Skeletal muscle cell (primary cell): ENCODE measurements at regions not wholly inside any gene's neighbourhood (a gene's known extent, or its start where the extent isn't known, plus 50 kb on each side); places are given as distances from the start of the nearest gene placed in this dataset.
"Not testable (repeated sequence)": the region's sequence is repeated elsewhere in the genome, so short reads cannot be mapped to it uniquely, and the experiment has no call there.

ENCODE experiments used
- DNase-seq: peaks from one replicate; pipeline ENCODE4 v3.0.0-alpha.2; 2010; ENCODE audit warnings: low read depth
- H3K4me3 ChIP-seq: 2 replicates; pipeline ENCODE4 v1.5.1; 2011; ENCODE audit warnings: low read depth, mild to moderate bottlenecking, control low read depth, low read length, moderate library complexity

DNA sequence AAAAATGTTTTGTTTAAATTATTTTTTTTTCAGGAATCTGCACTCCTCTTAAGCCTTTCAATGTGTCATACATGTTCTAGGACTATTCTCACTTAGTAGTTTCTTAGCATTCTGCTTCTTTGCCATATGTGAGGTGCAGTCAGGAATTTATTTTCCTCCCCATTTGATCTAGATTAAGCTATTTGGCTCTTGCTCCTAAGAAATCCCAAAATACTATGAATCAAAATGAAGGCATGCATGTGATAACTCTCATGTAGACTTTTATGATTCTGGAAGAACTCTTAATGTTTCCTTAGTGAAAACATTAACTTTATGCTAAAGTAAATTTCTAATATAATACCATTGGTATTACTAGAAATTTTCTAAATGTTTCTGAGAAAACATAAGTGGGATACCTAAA is 664.5 kb downstream of the RAPGEF2 start:
- H3K4me3 ChIP-seq, result no peak overlapping the region
- DNase-seq, result no peak

DNA sequence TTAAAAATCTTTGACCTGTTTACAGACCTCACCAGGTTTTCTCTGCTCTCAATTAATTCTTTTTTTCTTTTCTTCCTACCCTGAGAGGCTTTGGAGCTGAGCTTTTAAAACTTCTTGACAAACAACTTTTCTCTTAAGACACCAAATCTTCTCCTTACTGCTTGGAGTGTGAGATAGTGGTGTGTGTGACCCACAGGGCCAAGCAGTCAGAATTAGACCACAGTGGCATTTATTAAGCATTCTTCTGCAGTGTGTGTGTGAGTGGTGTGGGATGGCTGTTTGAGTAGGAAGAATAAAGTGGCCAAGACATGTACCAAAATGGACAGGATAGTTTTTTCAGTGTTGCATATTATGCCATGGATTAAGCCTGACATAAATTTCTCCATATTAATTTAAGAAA is 665.1 kb downstream of the RAPGEF2 start:
- peak; percentile 30 for DNase-seq
- no peak overlapping the region for H3K4me3 ChIP-seq

DNA sequence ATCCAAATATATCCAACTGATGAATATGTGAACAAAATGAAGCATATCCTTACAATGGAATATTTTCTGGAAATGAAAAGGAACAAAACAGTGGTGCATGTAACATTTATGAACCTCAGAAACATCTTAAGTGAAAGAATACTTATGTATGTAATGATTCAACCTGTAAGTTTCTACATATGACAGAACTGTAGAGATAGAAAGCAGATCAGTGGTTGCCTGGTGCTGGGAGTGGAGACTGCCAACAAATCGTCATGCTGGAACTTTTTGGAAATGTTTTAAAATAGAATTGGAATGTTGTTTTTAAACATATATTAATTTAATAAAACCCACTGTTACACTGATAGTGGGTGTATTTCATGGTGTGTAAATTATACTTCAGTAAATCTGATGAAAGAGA is 667.5 kb downstream of the RAPGEF2 start:
- no peak for DNase-seq
- H3K4me3 ChIP-seq, result no peak overlapping the region

DNA sequence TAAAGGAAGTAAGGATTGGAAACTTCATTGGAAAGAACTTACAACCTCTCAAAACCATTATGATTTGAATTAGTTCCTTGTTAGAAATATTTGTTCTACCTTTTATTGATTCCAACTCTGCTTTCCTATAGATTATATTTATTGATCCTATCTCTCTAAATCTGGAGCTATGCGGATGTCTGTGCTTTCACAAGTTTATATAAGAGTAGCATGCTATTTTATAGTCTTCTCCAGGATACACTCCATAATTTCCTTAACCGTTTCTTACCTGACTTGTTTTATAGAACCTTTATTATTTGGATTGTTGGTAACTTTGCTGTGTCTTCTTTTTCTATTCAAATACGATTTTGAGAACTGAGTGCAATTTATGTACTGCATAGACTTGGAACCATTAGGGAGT is 668.1 kb downstream of the RAPGEF2 start:
- DNase-seq, result no peak
- H3K4me3 ChIP-seq, result no peak overlapping the region

DNA sequence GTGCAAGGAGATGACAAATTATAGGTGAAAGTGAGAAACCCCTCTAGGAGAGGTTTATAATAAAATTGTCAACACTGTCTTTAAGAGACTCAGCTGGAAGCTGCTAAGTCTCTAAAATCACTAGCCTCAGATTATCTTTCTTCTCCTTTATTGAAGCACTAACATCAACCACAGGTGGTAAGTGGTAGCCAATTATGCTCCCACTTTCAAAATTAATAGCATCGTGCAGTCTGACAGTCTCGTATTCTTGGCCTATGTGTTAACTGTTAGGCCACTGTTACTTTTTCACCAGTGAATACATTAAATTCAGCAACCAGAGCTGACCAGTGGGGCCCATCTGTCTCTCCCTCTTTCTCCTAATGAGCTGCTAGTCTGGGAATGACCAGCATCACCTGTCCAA is 674.1 kb downstream of the RAPGEF2 start:
- H3K4me3 ChIP-seq, result no peak overlapping the region
- no peak for DNase-seq

DNA sequence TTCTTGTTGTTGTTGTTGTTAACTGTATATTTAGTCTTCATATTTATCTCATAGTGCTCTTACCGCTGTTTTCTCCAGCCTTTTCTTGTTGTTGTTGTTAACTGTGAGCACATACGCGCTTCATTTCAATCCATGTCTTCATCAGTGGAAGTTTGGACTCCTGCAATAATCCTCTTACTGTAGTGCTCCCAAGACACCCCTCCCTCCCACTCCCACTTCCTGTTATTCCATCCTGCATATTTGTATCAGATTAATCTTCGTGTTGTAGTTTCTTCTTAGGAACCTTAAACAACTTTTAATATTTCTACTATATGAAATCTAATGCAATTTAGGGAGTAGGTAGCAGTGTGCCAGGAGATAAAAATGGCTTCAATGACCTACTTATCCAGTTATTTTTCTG is 674.8 kb downstream of the RAPGEF2 start:
- no peak overlapping the region for H3K4me3 ChIP-seq
- DNase-seq, result no peak

DNA sequence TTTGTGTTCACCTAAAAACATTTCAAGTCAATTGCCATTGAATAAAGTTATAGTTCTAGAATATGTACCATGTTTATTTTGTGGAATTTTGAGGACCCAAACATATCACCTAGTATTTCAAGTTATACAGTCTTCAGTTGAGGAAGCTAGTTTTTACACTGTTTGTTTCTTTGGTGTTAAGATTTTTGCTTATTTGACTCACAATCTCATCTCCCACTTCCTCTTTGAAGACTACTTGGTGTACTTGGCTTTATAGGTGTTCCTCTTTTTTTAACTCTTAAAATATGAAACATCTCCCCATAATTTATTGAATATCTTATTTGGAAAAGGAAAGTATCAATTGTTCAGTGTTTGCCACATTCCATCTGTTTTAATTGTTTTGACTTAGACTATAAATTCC is 675.4 kb downstream of the RAPGEF2 start:
- no peak overlapping the region for H3K4me3 ChIP-seq
- DNase-seq, result no peak

DNA sequence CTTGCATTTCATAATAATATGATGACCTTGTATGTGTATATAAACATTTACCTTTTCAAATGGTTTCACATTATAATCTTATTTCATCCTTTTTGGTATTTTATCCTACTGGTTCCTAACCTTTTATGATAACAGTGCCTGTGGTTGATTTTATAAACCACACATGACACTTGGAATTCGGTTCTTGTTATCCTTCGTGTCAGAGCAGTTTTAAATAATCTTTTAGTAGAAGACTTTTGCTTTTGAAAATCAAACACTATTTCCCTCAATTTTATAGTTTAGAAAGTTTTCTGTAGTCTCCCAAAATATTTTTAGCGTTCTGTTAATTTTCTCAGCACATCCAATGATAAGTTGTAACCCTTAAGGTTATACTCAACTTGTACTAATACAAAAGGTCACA is 676.8 kb downstream of the RAPGEF2 start:
- H3K4me3 ChIP-seq, result no peak overlapping the region
- no peak for DNase-seq

DNA sequence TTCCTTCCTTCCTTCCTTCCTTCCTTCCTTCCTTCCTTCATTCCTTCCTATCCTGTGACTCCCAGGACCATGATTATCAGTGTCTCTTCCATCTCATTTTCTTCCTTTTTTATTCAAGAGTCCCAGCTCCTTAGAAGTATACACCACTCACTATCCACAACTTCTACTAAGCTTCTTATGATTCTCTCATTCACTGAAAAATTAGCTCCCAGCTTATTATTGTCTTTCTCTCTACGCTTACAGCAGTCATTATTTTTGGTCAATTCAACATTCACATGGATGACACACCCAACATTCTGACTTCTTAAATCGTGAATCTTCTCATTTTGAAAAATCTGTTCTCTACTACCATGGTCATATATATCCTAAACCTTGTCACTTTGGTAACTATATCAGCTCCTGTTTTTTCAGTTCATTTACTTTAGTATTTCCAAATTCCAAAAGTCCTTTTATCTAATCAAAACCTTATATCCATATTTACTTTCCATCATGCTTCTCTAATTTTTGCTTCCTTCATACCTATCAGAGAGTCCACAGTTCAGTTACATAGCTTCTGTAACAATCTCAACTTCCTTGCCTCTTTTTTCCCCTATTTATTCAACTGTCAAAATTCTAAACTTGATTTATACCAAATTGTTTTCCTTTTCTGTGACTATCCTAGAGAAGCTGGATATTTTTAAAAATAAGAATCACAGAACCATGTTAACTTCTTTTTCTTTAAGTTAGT is 677.5 kb downstream of the RAPGEF2 start:
- no peak for DNase-seq
- no peak overlapping the region for H3K4me3 ChIP-seq

DNA sequence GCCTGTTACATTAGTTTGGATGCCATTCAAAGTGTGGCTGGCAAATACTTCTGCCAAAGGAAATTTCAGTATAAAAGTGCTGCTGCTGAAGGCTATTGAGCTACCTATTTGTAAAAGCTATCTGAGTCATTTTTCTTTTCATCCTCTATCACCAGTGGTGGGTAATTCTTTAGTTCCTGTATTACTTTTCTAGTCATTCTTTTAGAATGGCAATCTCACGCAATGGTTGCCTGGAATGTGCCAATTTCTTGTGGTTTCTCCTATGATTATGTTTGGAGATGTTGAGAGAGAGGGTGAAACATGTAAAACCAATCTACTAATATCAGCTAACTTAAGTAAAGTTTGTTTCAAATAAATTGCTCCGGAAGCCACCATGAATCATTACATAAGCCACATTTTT is 685.0 kb downstream of the RAPGEF2 start:
- no peak for DNase-seq
- H3K4me3 ChIP-seq, result no peak overlapping the region

DNA sequence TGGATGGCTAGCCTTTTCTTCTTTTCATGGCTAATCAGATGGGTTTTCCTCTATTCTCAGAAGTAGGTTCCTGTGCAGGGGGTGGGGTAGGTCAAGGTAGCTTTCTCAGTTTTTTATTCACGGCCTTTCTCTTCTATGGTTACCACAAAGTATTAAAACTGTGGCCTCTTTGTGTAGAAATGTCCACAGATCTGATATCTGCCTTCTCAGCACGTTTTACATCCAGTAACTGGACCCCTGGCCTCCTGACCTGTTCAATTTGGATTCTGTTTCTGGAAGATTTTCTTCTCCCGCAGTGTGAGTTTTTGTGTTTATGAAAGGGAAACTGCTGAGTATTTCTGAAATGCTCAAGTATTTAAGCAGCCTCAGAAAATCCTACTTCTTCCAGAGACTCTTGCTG is 688.5 kb downstream of the RAPGEF2 start:
- H3K4me3 ChIP-seq, result no peak overlapping the region
- DNase-seq, result no peak

DNA sequence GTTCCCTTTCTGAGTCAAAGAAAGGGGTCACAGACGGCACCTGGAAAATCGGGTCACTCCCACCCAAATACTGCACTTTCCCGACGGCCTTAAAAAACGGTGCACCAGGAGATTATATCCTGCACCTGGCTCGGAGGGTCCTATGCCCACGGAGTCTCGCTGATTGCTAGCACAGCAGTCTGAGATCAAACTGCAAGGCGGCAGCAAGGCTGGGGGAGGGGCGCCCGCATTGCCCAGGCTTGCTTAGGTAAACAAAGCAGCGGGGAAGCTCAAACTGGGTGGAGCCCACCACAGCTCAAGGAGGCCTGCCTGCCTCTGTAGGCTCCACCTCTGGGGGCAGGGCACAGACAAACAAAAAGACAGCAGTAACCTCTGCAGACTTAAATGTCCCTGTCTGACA is 701.7 kb downstream of the RAPGEF2 start:
- H3K4me3 ChIP-seq, DNase-seq: not testable (repeated sequence)

DNA sequence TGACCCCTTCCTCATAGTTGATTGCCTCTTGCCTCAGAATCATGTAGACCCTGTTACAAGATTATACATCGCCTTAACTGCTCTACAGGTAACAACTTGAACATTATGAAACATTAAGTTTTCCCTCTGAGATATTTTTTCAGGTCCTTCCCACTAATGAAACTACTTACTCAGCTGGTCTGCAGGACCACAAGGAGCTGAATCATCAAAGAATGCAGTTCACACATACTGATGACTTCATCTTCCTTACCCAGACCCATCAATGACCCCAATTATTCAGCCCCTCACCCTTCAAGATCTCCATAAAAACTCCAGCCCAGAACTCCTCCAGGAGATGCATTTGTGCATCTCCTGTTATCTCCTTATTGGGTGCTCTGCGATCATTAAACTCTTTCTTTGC is 720.9 kb downstream of the RAPGEF2 start:
- DNase-seq, result peak; percentile 3
- no peak overlapping the region for H3K4me3 ChIP-seq

DNA sequence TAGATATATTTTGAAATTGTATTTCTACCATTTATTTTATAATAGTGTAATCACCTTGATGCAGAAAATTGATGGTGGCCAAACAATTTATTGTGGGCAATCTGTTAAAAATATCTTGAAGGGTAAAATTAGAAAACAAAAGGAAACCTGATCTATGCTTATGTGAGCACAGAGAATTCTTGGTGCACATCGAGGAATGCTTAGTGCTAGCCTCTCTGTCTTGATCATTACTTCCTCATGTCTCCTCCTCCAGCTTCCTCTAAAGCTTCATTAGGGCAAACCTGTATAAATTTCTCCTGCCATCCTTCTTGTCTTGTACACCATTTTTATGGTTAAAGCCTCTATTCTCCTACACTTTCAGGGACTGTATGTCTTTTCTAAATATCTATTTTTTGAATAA is 725.8 kb downstream of the RAPGEF2 start:
- no peak for DNase-seq
- no peak overlapping the region for H3K4me3 ChIP-seq

DNA sequence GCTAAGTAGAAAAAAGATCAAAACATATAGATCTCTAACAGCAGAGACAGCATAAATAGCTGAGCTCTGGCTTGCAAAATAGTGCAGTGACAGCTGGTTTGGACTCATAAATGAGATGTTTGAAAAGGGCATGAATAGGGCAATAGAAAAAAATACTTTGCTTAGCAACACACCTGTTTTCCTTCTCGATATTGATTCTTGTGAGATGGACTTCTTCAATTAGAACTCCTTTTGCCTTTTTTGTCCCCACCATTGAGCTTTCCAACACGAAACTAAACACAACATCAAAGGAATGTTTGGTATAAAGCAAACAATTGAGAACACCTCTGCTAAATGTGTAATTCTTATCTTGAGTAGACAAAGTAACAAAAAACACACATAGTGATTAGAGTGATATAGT is 726.3 kb downstream of the RAPGEF2 start:
- no peak for DNase-seq

DNA sequence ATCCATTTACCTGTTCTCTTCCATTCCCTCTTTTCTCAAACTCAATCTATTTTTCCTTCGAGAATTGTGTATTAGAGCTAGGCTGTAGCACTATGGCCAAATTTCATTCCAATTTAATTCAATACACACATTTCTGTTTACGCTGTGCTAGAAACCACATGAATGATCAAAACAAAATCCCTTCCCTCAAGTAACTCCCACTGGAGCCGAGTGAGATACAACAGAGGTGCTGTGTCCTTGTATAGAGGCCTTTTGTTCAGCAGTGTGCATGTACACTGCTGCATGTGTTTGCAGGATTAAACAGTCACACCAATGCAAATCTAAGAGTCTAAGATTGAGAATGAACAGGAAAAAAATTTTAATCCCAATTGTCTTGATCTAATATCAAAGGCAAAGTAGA is 734.2 kb downstream of the RAPGEF2 start:
- no peak for DNase-seq
- H3K4me3 ChIP-seq, result no peak overlapping the region

More for the DNA sequence above, 726.3 kb downstream of the RAPGEF2 start:
- H3K4me3 ChIP-seq, result no peak overlapping the region

DNA sequence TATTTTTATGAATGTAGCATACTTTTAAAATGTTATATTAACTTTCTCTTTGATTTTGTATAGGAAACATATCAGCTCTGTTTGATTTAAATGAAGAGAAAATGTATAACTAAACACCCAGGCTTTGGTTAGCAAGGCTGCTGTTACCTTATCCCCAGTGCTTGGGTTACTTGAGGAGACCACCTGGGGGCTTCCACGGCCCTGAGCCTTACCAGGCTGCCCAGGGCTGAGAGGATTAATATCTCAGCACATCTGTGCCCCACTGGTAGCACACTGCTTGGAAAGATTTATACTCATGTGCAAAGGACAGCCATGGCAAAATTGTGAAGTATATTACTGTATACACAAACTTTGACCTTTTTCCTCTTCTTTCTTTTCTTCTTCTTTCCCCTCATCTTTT is 752.9 kb downstream of the RAPGEF2 start:
- no peak overlapping the region for H3K4me3 ChIP-seq
- no peak for DNase-seq

DNA sequence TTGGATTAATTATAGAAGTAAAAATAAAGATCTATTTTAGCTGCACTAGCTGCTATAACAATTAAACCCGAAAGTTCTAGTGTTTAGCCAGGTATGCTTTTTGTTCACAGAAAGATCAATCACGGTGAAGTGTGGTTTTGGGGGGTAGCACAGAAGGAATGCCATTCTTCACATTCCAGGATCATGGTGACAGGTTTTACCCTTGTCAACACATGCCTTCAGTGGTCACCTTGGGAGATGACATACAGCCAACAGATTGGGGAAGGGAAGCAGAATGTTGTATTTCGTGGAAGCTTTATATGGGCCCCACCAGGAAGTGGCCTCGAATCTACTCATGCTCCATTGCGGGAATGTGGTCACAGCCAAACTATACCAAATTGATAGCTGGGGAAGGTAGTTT is 753.6 kb downstream of the RAPGEF2 start:
- no peak for DNase-seq

DNA sequence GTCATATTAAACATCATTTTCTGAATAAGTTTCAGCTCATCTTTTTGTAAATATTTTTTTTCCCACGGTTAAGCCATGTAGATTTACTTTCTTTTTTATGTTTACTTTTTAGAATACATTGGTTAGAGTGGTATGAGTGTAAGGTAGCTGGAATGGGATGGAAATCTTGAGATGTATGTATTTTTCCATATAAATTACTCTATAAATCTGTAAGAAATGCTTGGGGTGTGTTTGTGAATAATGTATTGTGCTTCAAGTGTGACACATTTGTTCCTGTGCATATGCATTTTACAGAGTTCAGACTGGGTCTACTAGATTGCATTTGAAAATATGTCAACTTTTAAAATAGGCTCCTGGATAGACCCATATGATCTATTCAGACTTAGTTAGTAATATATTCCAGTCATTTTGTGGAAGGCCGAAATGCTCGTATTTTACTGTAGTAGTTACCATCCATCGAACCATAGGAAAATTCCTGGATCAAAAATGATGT is 756.8 kb downstream of the RAPGEF2 start:
- DNase-seq, result no peak
- no peak overlapping the region for H3K4me3 ChIP-seq

More for the DNA sequence above, 753.6 kb downstream of the RAPGEF2 start:
- H3K4me3 ChIP-seq, result no peak overlapping the region

DNA sequence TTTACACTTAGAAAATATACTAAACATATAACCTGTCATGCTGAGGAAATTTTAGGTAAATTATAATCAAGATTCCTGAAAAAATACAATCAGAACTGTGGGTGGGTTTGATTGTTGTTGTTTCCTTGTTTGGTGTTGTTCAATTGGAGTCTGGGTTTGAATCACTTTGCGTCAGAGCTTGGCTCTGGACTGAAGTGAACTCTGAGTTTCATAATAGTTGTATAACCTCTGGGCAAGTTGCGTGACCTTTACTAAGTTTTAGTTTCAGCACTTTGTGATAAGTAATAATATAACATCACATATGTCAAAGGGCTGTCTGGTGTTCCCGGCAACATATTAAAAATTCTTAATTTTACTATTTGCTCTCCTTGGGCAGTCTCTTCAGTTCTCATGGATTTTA is 758.1 kb downstream of the RAPGEF2 start:
- no peak overlapping the region for H3K4me3 ChIP-seq
- no peak for DNase-seq

DNA sequence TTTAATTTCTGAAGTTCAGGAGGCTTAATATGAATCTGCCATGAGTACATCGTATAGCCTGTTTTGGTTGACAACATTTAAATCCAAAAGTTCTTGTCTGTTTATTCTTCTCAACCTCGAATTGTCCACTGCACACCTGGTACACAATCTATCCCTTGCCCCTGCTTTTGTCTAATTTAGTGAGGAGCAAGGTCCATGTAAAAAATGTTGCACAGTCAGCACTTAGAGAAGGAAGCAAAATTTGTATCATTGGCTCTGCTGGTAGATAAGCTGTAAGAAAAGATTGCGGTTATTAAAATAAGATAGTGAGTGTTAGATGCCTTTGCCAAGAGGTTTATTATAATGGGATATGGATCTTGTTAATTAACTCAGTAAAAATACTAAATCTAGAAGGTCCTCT is 761.5 kb downstream of the RAPGEF2 start:
- no peak overlapping the region for H3K4me3 ChIP-seq
- no peak for DNase-seq

DNA sequence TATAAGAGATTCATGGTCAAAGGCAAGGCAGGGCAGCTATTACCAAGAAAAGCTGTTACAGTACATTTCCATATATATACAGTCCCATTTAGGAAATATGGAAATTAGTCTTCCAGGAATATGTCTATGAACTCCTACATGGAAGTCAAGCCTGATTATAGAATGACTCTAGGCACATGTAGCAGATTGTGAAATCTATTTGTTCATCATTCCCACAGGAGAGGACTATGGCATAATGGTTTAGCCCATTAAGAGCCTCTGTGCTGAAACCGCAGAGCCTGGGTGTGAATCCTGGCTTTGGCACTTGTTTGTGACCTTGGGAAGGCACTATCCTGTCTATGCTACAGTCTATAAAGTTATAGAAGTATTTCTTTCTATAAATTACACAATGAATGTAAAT is 764.8 kb downstream of the RAPGEF2 start:
- no peak overlapping the region for H3K4me3 ChIP-seq
- DNase-seq, result no peak
